Glutamatergic neuron (in vitro differentiated cells): ENCODE measurements at regions not wholly inside any gene's neighbourhood (a gene's known extent, or its start where the extent isn't known, plus 50 kb on each side); places are given as distances from the start of the nearest gene placed in this dataset.

Source experiments
- DNase-seq: peaks from one replicate; pipeline ENCODE4 v3.0.0; 2022
- H3K27ac Mint-ChIP-seq: one replicate; pipeline ENCODE4 v1.8.0; 2020; ENCODE audit warnings: mild to moderate bottlenecking, mixed read lengths, inconsistent platforms; ENCODE audit not compliant: unreplicated experiment
- H3K27me3 Mint-ChIP-seq: one replicate; pipeline ENCODE4 v1.8.0; 2020; ENCODE audit warnings: mild to moderate bottlenecking, moderate library complexity, mixed read lengths, inconsistent platforms; ENCODE audit not compliant: unreplicated experiment
- H3K36me3 Mint-ChIP-seq: one replicate; pipeline ENCODE4 v1.8.0; 2020; ENCODE audit warnings: mild to moderate bottlenecking, mixed read lengths, inconsistent platforms; ENCODE audit not compliant: unreplicated experiment
- H3K4me1 Mint-ChIP-seq: one replicate; pipeline ENCODE4 v1.8.0; 2020; ENCODE audit warnings: mild to moderate bottlenecking, low read depth, mixed read lengths, inconsistent platforms; ENCODE audit not compliant: unreplicated experiment
- H3K4me3 Mint-ChIP-seq: one replicate; pipeline ENCODE4 v1.8.0; 2020; ENCODE audit warnings: mild to moderate bottlenecking, mixed read lengths, inconsistent platforms; ENCODE audit not compliant: unreplicated experiment
- H3K9me3 Mint-ChIP-seq: one replicate; pipeline ENCODE4 v1.8.0; 2020; ENCODE audit warnings: mild to moderate bottlenecking, moderate library complexity, mixed read lengths, inconsistent platforms; ENCODE audit not compliant: unreplicated experiment
- CTCF ChIP-seq: fragments of 200-600 bp; sonication (generic); IDR thresholded peaks from one replicate; pipeline ENCODE4 v1.5.0; 2021; ENCODE audit not compliant: partially characterized antibody, unreplicated experiment

DNA sequence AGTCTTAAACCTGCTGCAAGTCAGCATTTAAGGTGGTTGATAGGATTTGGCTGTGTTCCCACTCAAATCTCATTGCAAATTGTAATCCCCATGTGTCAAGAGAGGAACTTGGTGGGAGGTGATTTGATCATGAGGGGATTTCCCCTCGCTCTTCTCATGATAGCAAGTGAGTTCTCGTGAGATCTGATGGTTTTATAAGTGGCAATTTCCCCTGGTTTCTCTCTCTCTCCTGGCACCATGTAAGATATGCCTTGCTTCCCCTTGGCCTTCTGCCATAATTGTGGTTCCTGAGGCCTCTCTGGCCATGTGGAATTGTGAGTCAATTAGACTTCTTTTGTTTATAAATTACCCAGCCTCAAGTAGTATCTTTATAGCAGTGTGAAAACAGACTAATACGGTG lies 84.3 kb upstream of the SMC2 start:
- H3K4me3 Mint-ChIP-seq = no peak overlapping the region
- H3K4me1 Mint-ChIP-seq = peaks cover 3% of the 10 kb centered on the region
- TF ChIP-seq CTCF = no peak
- H3K36me3 Mint-ChIP-seq = no peaks in the 10 kb centered on the region
- no peak overlapping the region for H3K27ac Mint-ChIP-seq
- DNase-seq = no peak
- H3K9me3 Mint-ChIP-seq = no peaks in the 10 kb centered on the region
- H3K27me3 Mint-ChIP-seq = no peaks in the 10 kb centered on the region

DNA sequence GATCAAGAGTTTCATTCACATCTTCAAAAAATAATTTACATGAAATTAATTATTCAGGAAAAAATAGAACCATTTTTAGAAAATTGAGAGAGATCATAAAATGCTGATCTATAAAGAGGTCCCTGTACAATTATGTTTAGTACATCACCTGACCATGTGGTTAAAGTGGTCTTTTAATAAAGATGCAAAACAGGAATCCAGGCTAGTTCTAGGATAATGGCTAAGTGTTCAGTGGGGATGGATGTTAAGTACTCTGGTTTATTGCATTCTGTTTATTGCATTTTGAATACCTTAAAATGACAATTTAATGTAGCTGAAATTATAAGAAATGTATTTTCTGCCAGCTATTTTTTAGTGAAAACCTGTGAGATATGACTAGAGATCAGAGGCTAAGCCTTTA lies 72.0 kb upstream of the SMC2 start:
- DNase-seq = no peak
- Mint-ChIP-seq H3K4me3 (no peak overlapping the region), H3K36me3 (no peaks in the 10 kb centered on the region), H3K9me3 (no peaks in the 10 kb centered on the region), H3K27ac (no peak overlapping the region), H3K27me3 (no peaks in the 10 kb centered on the region), H3K4me1 (peaks cover 3% of the 10 kb centered on the region)
- TF ChIP-seq CTCF = no peak

DNA sequence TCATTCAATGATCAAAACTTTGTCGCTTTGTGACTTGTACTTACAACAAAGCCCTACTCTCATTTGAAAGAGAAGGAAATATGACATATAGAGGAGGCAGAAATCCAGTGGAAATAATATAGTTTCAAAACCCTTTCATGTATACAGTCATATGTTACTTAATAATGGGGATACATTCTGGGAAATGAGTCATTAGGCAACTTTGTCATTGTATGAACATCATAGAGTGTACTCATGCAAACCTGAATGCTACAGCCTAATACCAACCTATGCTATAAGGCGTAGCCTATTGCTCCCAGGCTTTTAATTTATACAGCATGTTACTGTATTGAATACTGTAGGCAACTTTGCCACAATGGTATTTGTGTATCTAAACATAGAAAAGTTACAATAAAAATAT lies 69.0 kb upstream of the SMC2 start:
- no peaks in the 10 kb centered on the region for H3K9me3 Mint-ChIP-seq
- DNase-seq = no peak
- H3K4me3 Mint-ChIP-seq = no peak overlapping the region
- no peaks in the 10 kb centered on the region for H3K27me3 Mint-ChIP-seq
- TF ChIP-seq CTCF = no peak
- peaks cover 3% of the 10 kb centered on the region for H3K4me1 Mint-ChIP-seq
- H3K27ac Mint-ChIP-seq = no peak overlapping the region
- no peaks in the 10 kb centered on the region for H3K36me3 Mint-ChIP-seq

DNA sequence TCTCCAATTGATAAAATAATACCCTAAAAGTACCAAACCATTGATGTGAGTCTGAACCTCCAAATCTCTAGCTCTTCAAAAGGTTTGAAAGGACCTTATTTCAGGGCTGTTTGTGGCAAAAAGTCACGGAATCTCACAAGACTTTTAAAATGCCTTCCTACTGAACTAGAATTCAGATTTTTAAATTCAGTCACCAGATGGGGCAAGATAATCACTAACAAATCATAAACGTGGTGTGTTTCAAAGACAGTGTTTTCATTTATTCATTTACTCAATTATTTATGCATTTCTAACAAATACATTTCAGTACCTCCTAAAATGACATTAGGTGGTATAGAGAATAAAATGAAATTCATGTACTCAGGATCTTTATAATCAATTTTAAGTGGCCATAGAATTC lies 68.2 kb upstream of the SMC2 start:
- no peak for TF ChIP-seq CTCF
- Mint-ChIP-seq H3K4me1 (peaks cover 3% of the 10 kb centered on the region), H3K27me3 (no peaks in the 10 kb centered on the region), H3K36me3 (no peaks in the 10 kb centered on the region), H3K27ac (no peak overlapping the region), H3K4me3 (no peak overlapping the region), H3K9me3 (no peaks in the 10 kb centered on the region)
- DNase-seq = no peak

DNA sequence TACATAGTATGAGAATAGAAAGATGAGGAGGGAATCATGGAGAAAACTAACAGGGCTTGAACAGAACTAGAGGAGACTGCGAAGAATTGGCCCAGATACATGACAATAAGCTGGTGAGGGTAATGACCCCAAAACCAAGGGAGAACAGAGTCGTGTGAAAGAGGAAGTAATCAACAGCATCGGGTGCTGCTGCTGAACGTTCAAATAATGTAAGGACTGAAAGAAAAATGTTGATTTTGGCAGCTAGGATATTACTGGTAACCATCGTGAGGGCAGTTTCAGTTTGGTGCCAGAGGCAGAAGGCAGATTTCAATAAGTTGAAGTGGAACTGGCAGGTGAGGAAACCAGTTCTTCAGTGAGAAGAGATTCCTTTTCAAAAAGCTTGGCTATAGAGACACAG lies 66.8 kb upstream of the SMC2 start:
- H3K4me3 Mint-ChIP-seq = no peak overlapping the region
- H3K27ac Mint-ChIP-seq = no peak overlapping the region
- no peaks in the 10 kb centered on the region for H3K4me1 Mint-ChIP-seq
- H3K27me3 Mint-ChIP-seq = no peaks in the 10 kb centered on the region
- DNase-seq = no peak
- TF ChIP-seq CTCF = no peak
- no peaks in the 10 kb centered on the region for H3K36me3 Mint-ChIP-seq
- H3K9me3 Mint-ChIP-seq = no peaks in the 10 kb centered on the region
